H1 (cell line): ENCODE measurements at regions not wholly inside any gene's neighbourhood (a gene's known extent, or its start where the extent isn't known, plus 50 kb on each side); places are given as distances from the start of the nearest gene placed in this dataset.

Experiments
- CTCF ChIA-PET: fragments of 300-600 bp; sonication (Branson Sonifier 250); formaldehyde crosslinking; loops from one replicate; lab custom pipeline; 2021; ENCODE audit not compliant: partially characterized antibody; lab: Charles Lee
- POLR2A ChIA-PET: fragments of 300-600 bp; sonication (Branson Sonifier 250); formaldehyde crosslinking; loops from one replicate; lab custom pipeline; 2021; ENCODE audit warnings: inconsistent platforms; ENCODE audit not compliant: partially characterized antibody; lab: Charles Lee
- DNase-seq, 2 experiments: peaks; one replicate each; pipeline versions ENCODE4 v3.0.0 to v3.0.0-alpha.2; 2010 to 2022; ENCODE audit warnings: low spot score in 2 of 2, low read depth in 1 of 2, mixed read lengths in 1 of 2
- FAIRE-seq: peaks from 2 replicates; lab custom pipeline; 2011; peaks lifted over from hg19 to GRCh38; lab: Jason Lieb, UNC
- H2AFZ ChIP-seq: 2 replicates; pipeline ENCODE4 v1.8.1; 2012; ENCODE audit warnings: low read length, inconsistent platforms
- H2AK5ac ChIP-seq: 2 replicates; pipeline ENCODE4 v1.6.1; 2013; ENCODE audit warnings: low read depth, low read length
- H2BK120ac ChIP-seq: replicated peaks from 2 replicates; pipeline ENCODE3; 2013; ENCODE audit warnings: low read depth, low read length, inconsistent platforms
- H2BK12ac ChIP-seq: 2 replicates; pipeline ENCODE4 v1.6.1; 2013; ENCODE audit warnings: low read depth, low read length
- H2BK15ac ChIP-seq: 2 replicates; pipeline ENCODE4 v1.6.1; 2013; ENCODE audit warnings: low read length
- H2BK20ac ChIP-seq: 2 replicates; pipeline ENCODE4 v1.6.1; 2013; ENCODE audit warnings: low read length
- H2BK5ac ChIP-seq: 2 replicates; pipeline ENCODE4 v1.6.1; 2013; ENCODE audit warnings: low read depth, low read length
- H3K14ac ChIP-seq: 2 replicates; pipeline ENCODE4 v1.6.1; 2013; ENCODE audit warnings: inconsistent platforms; ENCODE audit not compliant: insufficient read length
- H3K18ac ChIP-seq: 2 replicates; pipeline ENCODE4 v1.6.1; 2013; ENCODE audit warnings: low read length; ENCODE audit errors: extremely low read depth
- H3K23ac ChIP-seq: 2 replicates; pipeline ENCODE4 v1.6.1; 2013; ENCODE audit warnings: inconsistent platforms; ENCODE audit not compliant: insufficient read length
- H3K23me2 ChIP-seq: 2 replicates; pipeline ENCODE4 v1.6.1; 2013; ENCODE audit warnings: low read depth, low read length
- H3K27ac ChIP-seq: 2 replicates; pipeline ENCODE4 v1.6.1; 2011; ENCODE audit warnings: low read depth, low read length, inconsistent platforms
- H3K27me3 ChIP-seq, 4 experiments: replicated peaks in 1 of 4; 1 replicate in 1 of 4; 2 replicates in 3 of 4; pipeline versions ENCODE4 v1.6.1 to v1.8.1; 2011 to 2013; ENCODE audit warnings: low read length in 3 of 4, mild to moderate bottlenecking in 3 of 4, inconsistent platforms in 2 of 4, mixed read lengths in 2 of 4, moderate library complexity in 1 of 4; ENCODE audit not compliant: control insufficient read depth in 3 of 4, insufficient read depth in 3 of 4; ENCODE audit errors: extremely low read depth in 1 of 4
- H3K36me3 ChIP-seq, 4 experiments: 2 replicates each; pipeline versions ENCODE4 v1.6.1 to v1.8.1; 2011 to 2013; ENCODE audit warnings: mild to moderate bottlenecking in 4 of 4, low read length in 3 of 4, moderate library complexity in 2 of 4, control low read depth in 1 of 4, inconsistent platforms in 1 of 4; ENCODE audit not compliant: insufficient read depth in 4 of 4, control insufficient read depth in 2 of 4
- H3K4ac ChIP-seq: replicated peaks from 2 replicates; pipeline ENCODE3; 2013; ENCODE audit warnings: low read length, low read depth, mixed read lengths, inconsistent platforms; ENCODE audit not compliant: insufficient read length
- H3K4me1 ChIP-seq, 4 experiments: replicated peaks in 1 of 4; 1 replicate in 1 of 4; 2 replicates in 3 of 4; pipeline versions ENCODE4 v1.6.1 to v1.8.1; 2011 to 2013; ENCODE audit warnings: low read length in 3 of 4, inconsistent platforms in 2 of 4, mixed read lengths in 1 of 4; ENCODE audit not compliant: insufficient read depth in 4 of 4, control insufficient read depth in 3 of 4
- H3K4me2 ChIP-seq, 2 experiments: 2 replicates each; pipeline versions ENCODE4 v1.6.1 to v1.8.1; 2011 to 2013; ENCODE audit warnings: low read depth in 2 of 2, low read length in 2 of 2, control low read depth in 1 of 2, inconsistent platforms in 1 of 2, mild to moderate bottlenecking in 1 of 2; ENCODE audit not compliant: insufficient read depth in 1 of 2
- H3K4me3 ChIP-seq, 4 experiments: fragments of 200-600, 300-600 bp in 1 of 4; sonication (generic), shearing (Covaris generic), sonication (Bioruptor Twin) in 1 of 4; 2 replicates each; pipeline versions ENCODE4 v1.5.1 to v1.8.1; 2011 to 2016; ENCODE audit warnings: low read length in 4 of 4, low read depth in 3 of 4, control low read depth in 2 of 4, inconsistent platforms in 2 of 4, mild to moderate bottlenecking in 2 of 4, mixed read lengths in 1 of 4, moderate library complexity in 1 of 4; ENCODE audit not compliant: insufficient read depth in 2 of 4; ENCODE audit errors: extremely low read depth in 1 of 4
- H3K56ac ChIP-seq: replicated peaks from 2 replicates; pipeline ENCODE3; 2013; ENCODE audit warnings: low read depth, mild to moderate bottlenecking, mixed read lengths, low read length, inconsistent platforms; ENCODE audit not compliant: insufficient read length
- H3K79me1 ChIP-seq: 2 replicates; pipeline ENCODE4 v1.6.1; 2013; ENCODE audit warnings: low read depth, low read length, control low read depth
- H3K79me2 ChIP-seq, 2 experiments: 2 replicates each; pipeline versions ENCODE4 v1.6.1 to v1.8.1; 2012 to 2013; ENCODE audit warnings: low read length in 2 of 2, mild to moderate bottlenecking in 2 of 2, inconsistent platforms in 1 of 2; ENCODE audit not compliant: insufficient read depth in 2 of 2, control insufficient read depth in 1 of 2
- H3K9ac ChIP-seq, 4 experiments: replicated peaks in 1 of 4; 1 replicate in 1 of 4; 2 replicates in 3 of 4; pipeline versions ENCODE4 v1.6.1 to v1.8.1; 2011 to 2013; ENCODE audit warnings: low read depth in 3 of 4, low read length in 3 of 4, control low read depth in 2 of 4, mild to moderate bottlenecking in 2 of 4, moderate library complexity in 2 of 4, inconsistent platforms in 1 of 4; ENCODE audit errors: extremely low read depth in 1 of 4
- H3K9me3 ChIP-seq, 2 experiments: 2 replicates each; pipeline versions ENCODE4 v1.6.1 to v1.8.1; 2012 to 2013; ENCODE audit warnings: mild to moderate bottlenecking in 2 of 2, moderate library complexity in 2 of 2, control low read depth in 1 of 2, inconsistent platforms in 1 of 2, low read depth in 1 of 2, low read length in 1 of 2, mixed read lengths in 1 of 2; ENCODE audit not compliant: insufficient read depth in 2 of 2
- H4K20me1 ChIP-seq, 2 experiments: replicated peaks in 1 of 2; 2 replicates each; pipeline versions ENCODE3 to v1.8.1; 2011 to 2013; ENCODE audit warnings: inconsistent platforms in 2 of 2, low read length in 2 of 2, mild to moderate bottlenecking in 1 of 2; ENCODE audit not compliant: insufficient read depth in 2 of 2, control insufficient read depth in 1 of 2
- H4K5ac ChIP-seq: 2 replicates; pipeline ENCODE4 v1.6.1; 2013; ENCODE audit warnings: low read length, low read depth, mixed read lengths, inconsistent platforms; ENCODE audit not compliant: insufficient read length
- H4K8ac ChIP-seq: 2 replicates; pipeline ENCODE4 v1.8.0; 2013; ENCODE audit warnings: mild to moderate bottlenecking, moderate library complexity, low read length, inconsistent platforms; ENCODE audit not compliant: insufficient read depth; ENCODE audit errors: extremely low read depth
- H4K91ac ChIP-seq: replicated peaks from 2 replicates; pipeline ENCODE3; 2013; ENCODE audit warnings: low read length, mixed read lengths, inconsistent platforms; ENCODE audit not compliant: insufficient read length
- ASH2L ChIP-seq: fragments of 200-600, 300-600 bp; sonication (generic); IDR thresholded peaks from one replicate; pipeline ENCODE4 v1.7.1; 2017; ENCODE audit warnings: low read length
- CBX8 ChIP-seq: fragments of 300-800, 300-1000 bp; sonication (generic); IDR thresholded peaks from 2 replicates; pipeline ENCODE4 v1.7.1; 2016; ENCODE audit warnings: low read depth, low read length, borderline replicate concordance
- CHD2 ChIP-seq: IDR thresholded peaks from 2 replicates; pipeline ENCODE4 v1.6.1; 2012; ENCODE audit warnings: low read length, improper control_type of control experiment
- CREB1 ChIP-seq: IDR thresholded peaks from 2 replicates; pipeline ENCODE4 v1.6.1; 2012; ENCODE audit warnings: inconsistent platforms
- EZH2 ChIP-seq: fragments of 200-600 bp; sonication (generic); IDR thresholded peaks from 2 replicates; pipeline ENCODE4 v1.7.1; 2012; ENCODE audit warnings: low read depth, mild to moderate bottlenecking, moderate library complexity, low read length, inconsistent platforms; ENCODE audit not compliant: severe bottlenecking
- GTF2F1 ChIP-seq: IDR thresholded peaks from 2 replicates; pipeline ENCODE4 v1.6.1; 2012; ENCODE audit warnings: low read depth, low read length, improper control_type of control experiment, borderline replicate concordance
- HDAC6 ChIP-seq: IDR thresholded peaks from one replicate; pipeline ENCODE4 v1.7.1; 2012; ENCODE audit warnings: low read depth, mild to moderate bottlenecking, inconsistent platforms, low read length, moderate library complexity
- KDM1A ChIP-seq: fragments of 200-600, 300-600 bp; sonication (generic); IDR thresholded peaks from 2 replicates; pipeline ENCODE4 v1.7.1; 2016; ENCODE audit warnings: mild to moderate bottlenecking, low read length, borderline replicate concordance
- KDM4A ChIP-seq: IDR thresholded peaks from one replicate; pipeline ENCODE4 v1.7.1; 2012; ENCODE audit warnings: low read depth, mild to moderate bottlenecking, moderate library complexity, low read length, inconsistent platforms; ENCODE audit not compliant: severe bottlenecking
- PHF8 ChIP-seq: fragments of 200-600 bp; sonication (generic); conservative IDR thresholded peaks from 2 replicates; pipeline ENCODE4 v1.7.1; 2012; ENCODE audit warnings: low read depth, mild to moderate bottlenecking, inconsistent platforms, low read length, moderate library complexity
- RFX5 ChIP-seq: IDR thresholded peaks from 2 replicates; pipeline ENCODE4 v1.6.1; 2011; ENCODE audit warnings: low read depth, low read length, improper control_type of control experiment, borderline replicate concordance
- TCF12 ChIP-seq: IDR thresholded peaks from 2 replicates; pipeline ENCODE4 v1.6.1; 2011; ENCODE audit warnings: low read depth, mild to moderate bottlenecking, low read length
- YY1 ChIP-seq: IDR thresholded peaks from 2 replicates; pipeline ENCODE4 v1.6.1; 2011; ENCODE audit warnings: low read depth, mild to moderate bottlenecking, low read length
- WGBS, 2 experiments: shearing (Covaris generic) in 1 of 2; methylation state at CpG; one replicate each; pipeline versions ENCODE4 v1.1.6 to v1.1.7; 2013 to 2015; ENCODE audit warnings: low lambda C conversion rate in 2 of 2, mixed read lengths in 2 of 2, inconsistent platforms in 1 of 2, low coverage in 1 of 2, missing lambda C conversion rate in 1 of 2; ENCODE audit not compliant: insufficient replicate concordance in 2 of 2, insufficient coverage in 1 of 2, insufficient read length in 1 of 2; ENCODE audit errors: extremely low coverage in 1 of 2, missing lambda C conversion rate in 1 of 2; 5-methylcytosine and 5-hydroxymethylcytosine counted together

- H2BK5ac ChIP-seq, result no peak overlapping the region
- WGBS, 2 experiments, result 96% methylated on average over 6 of the region's 6 CpGs; no CpG with 5 or more reads in 1 of the 2 experiments
- H3K27ac ChIP-seq, result no peak overlapping the region
- H2BK120ac ChIP-seq, result no peak overlapping the region
- no peaks in the 10 kb centered on the region for H3K9me3 ChIP-seq
- FAIRE-seq (no peak), DNase-seq (no peak)
- H3K23ac ChIP-seq, result no peak overlapping the region
- H2BK20ac ChIP-seq, result no peak overlapping the region
- H3K4ac ChIP-seq, result no peak overlapping the region
- H4K20me1 ChIP-seq, result no peaks in the 10 kb centered on the region
- no peaks in the 10 kb centered on the region for H3K36me3 ChIP-seq
- no peaks in the 10 kb centered on the region for H3K27me3 ChIP-seq
- no peaks in the 10 kb centered on the region for H3K23me2 ChIP-seq
- H2BK15ac ChIP-seq, result no peak overlapping the region
- H3K9ac ChIP-seq, result no peak overlapping the region
- CTCF ChIA-PET, result interaction anchor here (0.9 to 1.3 kb wide), 3 partner anchors 10 to 31 kb away, joined by 3 read pairs; no protein-coding TSS in a partner anchor
- no peak overlapping the region for H3K4me2 ChIP-seq
- no peak overlapping the region for H4K91ac ChIP-seq
- H2AFZ ChIP-seq, result no peak overlapping the region
- H3K14ac ChIP-seq, result no peak overlapping the region
- H4K5ac ChIP-seq, result no peak overlapping the region
- no peak overlapping the region for H3K56ac ChIP-seq
- POLR2A ChIA-PET, result interaction anchor here (0.7 to 1.2 kb wide), 3 partner anchors 13 to 377 kb away, joined by 3 read pairs; no protein-coding TSS in a partner anchor
- H3K18ac ChIP-seq, result no peak overlapping the region
- H3K4me1 ChIP-seq, result no peaks in the 10 kb centered on the region
- no peak overlapping the region for H4K8ac ChIP-seq
- H2BK12ac ChIP-seq, result no peak overlapping the region
- no peaks in the 10 kb centered on the region for H3K79me2 ChIP-seq
- H3K4me3 ChIP-seq, result no peak overlapping the region
- no peaks in the 10 kb centered on the region for H3K79me1 ChIP-seq
- H2AK5ac ChIP-seq, result no peak overlapping the region
- TF ChIP-seq CREB1 (no peak), RFX5 (no peak), KDM1A (no peak), ASH2L (no peak), PHF8 (no peak), CHD2 (no peak), KDM4A (no peak), HDAC6 (no peak), YY1 (no peak), CBX8 (no peak), TCF12 (no peak), EZH2 (no peak), GTF2F1 (no peak)
Measured at GRCh38 chr6:167735951-167736288, 90.8 kb upstream of the AFDN start.
